HFFc6 (cell line): ENCODE measurements at regions not wholly inside any gene's neighbourhood (a gene's known extent, or its start where the extent isn't known, plus 50 kb on each side); places are given as distances from the start of the nearest gene placed in this dataset.

Source experiments
- DNase-seq: peaks from one replicate; pipeline ENCODE4 v3.0.0-alpha.2; 2018
- H3K27ac Mint-ChIP-seq: 2 replicates; pipeline ENCODE4 v1.8.0; 2020; ENCODE audit warnings: mild to moderate bottlenecking, mixed read lengths
- H3K27me3 Mint-ChIP-seq: 2 replicates; pipeline ENCODE4 v1.8.0; 2021; ENCODE audit warnings: mild to moderate bottlenecking, moderate library complexity, mixed read lengths; ENCODE audit not compliant: insufficient read depth
- H3K36me3 Mint-ChIP-seq: 2 replicates; pipeline ENCODE4 v1.8.0; 2021; ENCODE audit warnings: low read depth, mixed read lengths
- H3K4me1 Mint-ChIP-seq: 2 replicates; pipeline ENCODE4 v1.8.0; 2020; ENCODE audit warnings: low read depth, mixed read lengths
- H3K4me3 Mint-ChIP-seq: 2 replicates; pipeline ENCODE4 v1.8.0; 2020; ENCODE audit warnings: mild to moderate bottlenecking, moderate library complexity, mixed read lengths
- H3K9me3 Mint-ChIP-seq: 2 replicates; pipeline ENCODE4 v1.8.0; 2020; ENCODE audit warnings: mild to moderate bottlenecking, mixed read lengths
- TF ChIP-seq, protein P1 (sequence below): fragments of 200-600 bp; sonication (generic); IDR thresholded peaks from 2 replicates; pipeline ENCODE4 v1.5.0; 2021; ENCODE audit warnings: antibody characterized with exemption, mild to moderate bottlenecking

DNA sequence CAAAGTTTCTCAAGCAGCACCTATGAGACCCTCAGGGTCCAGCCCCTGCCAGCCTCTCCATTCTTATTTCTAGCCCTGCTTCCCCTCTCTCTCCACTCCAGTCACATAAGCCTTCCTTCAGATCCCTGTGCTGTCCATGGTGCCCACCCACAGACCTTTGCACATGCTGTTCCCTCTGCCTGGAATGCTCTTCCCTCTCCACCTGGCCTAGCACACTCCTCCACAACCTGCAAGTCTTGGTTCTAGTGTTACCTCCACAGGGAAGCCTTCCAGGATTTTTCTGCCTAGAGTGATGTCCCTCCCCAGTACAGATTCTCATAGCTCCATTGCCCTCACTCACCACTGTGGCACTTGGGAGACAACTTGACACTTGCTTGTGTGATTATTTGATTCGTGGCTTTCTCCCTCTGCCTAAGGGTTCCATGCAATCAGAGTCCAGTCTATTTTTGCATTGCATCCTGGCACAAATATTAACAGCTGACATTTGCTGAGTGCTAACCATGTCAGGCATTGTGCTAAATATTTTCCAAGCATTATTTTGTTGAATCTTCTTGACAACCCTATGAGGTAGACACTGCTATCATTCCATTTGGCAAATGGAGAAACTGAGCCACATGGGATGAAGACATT, 127.3 kb downstream of the SYF2 start:
- no peak overlapping the region for H3K27ac Mint-ChIP-seq
- peaks cover 7% of the 10 kb centered on the region for H3K36me3 Mint-ChIP-seq
- TF ChIP-seq, protein P1, sequence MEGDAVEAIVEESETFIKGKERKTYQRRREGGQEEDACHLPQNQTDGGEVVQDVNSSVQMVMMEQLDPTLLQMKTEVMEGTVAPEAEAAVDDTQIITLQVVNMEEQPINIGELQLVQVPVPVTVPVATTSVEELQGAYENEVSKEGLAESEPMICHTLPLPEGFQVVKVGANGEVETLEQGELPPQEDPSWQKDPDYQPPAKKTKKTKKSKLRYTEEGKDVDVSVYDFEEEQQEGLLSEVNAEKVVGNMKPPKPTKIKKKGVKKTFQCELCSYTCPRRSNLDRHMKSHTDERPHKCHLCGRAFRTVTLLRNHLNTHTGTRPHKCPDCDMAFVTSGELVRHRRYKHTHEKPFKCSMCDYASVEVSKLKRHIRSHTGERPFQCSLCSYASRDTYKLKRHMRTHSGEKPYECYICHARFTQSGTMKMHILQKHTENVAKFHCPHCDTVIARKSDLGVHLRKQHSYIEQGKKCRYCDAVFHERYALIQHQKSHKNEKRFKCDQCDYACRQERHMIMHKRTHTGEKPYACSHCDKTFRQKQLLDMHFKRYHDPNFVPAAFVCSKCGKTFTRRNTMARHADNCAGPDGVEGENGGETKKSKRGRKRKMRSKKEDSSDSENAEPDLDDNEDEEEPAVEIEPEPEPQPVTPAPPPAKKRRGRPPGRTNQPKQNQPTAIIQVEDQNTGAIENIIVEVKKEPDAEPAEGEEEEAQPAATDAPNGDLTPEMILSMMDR: no peak
- H3K9me3 Mint-ChIP-seq: peaks cover 10% of the 10 kb centered on the region
- DNase-seq: no peak
- H3K4me3 Mint-ChIP-seq: no peak overlapping the region
- H3K27me3 Mint-ChIP-seq: peaks cover 10% of the 10 kb centered on the region
- H3K4me1 Mint-ChIP-seq: peaks cover 17% of the 10 kb centered on the region; the same call in 1 of the 2 replicates

DNA sequence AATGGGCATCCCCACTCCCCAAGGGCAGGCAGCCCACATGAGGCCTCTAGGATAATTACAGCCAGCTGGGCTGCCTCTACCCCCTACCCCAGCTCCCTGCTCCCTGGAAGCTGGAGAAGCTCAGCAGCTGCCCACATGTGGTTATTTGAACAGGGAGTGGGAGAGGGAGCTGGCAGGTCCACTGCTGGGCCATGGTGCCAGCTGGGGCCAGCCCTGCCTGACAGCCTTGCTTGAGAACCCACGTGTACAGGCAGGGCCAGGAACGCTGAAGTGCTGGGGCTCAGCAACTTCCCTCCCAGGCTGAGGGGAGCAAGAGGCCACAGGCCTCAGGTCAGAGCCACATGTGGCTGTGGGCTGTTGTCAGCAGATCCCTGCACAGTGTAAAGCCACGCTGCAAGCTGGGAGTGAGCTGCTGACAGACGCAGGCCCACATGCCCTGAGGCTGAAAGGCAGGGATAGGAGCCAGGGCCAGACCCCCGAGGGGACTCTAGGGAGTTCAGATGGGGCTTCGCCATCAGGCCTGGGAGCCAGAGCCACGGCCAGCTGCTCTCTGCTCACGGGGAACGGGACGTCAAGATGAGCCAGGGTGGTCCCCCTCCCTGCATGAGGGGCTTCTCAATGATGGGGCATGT, 129.0 kb downstream of the SYF2 start:
- Mint-ChIP-seq H3K27me3 (peaks cover 13% of the 10 kb centered on the region), H3K9me3 (no peaks in the 10 kb centered on the region), H3K4me3 (no peak overlapping the region), H3K36me3 (no peaks in the 10 kb centered on the region), H3K4me1 (peaks cover 32% of the 10 kb centered on the region), H3K27ac (no peak overlapping the region)
- TF ChIP-seq, protein P1: no peak
- DNase-seq: no peak

DNA sequence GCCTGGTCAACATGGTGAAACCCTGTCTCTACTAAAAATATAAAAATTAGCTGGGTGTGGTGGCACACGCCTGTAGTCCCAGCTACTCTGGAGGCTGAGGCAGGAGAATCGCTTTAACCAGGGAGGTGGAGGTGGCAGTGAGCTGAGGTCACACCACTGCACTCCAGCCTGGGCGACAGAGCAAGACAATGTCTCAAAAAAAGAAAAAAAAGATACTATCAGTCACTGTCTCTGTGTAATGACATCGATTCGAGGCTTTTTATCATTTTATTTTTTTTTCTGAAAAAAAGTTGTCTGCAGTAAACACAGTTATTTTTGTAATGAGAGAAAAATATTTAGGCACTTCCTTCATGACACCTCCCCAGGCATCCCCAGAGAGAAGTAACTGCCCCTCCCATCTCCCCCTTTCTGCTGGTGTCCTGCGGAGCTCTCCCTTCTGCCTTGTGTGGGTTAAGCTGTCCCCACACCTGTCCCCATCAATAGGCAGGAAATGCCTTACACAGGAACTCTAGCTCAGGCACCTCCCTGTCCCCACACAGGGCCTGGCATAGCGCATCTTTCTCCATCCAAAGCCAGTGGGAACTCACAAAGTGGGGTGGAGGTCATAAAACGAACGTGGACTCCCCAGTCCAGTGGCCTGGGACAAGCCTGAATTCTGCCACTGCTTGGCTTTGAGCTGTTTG, 132.0 kb downstream of the SYF2 start:
- Mint-ChIP-seq H3K27me3 (peaks cover 20% of the 10 kb centered on the region), H3K4me1 (peaks cover 22% of the 10 kb centered on the region), H3K4me3 (no peak overlapping the region), H3K36me3 (0 out of 2 replicates have a peak, but pooled peaks cover 13% of the 10 kb centered on the region), H3K27ac (no peak overlapping the region), H3K9me3 (peaks cover 13% of the 10 kb centered on the region)
- DNase-seq: no peak
- TF ChIP-seq, protein P1: no peak

DNA sequence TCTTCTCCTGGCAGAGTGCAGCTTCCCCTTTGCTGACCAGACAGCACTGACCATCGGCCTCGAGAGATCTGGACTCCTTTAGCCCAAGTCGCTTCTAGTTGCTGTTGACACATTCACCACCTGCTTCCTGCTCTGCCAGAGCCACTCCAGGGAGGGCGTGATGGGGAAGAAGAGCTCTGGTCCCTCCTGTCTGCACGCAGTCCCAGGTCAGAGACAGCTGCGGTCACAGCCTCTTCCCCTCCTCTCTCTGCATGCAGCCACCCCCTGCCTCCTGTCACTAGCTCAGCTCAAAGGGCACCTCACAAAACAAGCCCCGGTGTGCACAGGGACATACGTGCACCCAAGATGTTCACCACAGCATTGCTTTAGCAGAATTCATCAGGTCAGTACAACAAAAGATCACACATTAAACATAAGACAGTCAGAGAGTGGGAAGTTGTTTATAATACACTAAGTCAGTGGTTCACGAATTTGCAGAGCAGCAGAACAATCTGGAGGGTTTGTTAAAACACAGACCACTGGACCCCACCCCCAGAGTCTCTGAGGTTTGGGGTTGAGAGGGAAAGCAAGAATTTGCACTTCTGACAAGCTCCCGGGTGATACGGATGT, 132.9 kb downstream of the SYF2 start:
- no peak for DNase-seq
- peaks cover 22% of the 10 kb centered on the region for H3K4me1 Mint-ChIP-seq
- TF ChIP-seq, protein P1: no peak
- H3K4me3 Mint-ChIP-seq: no peak overlapping the region
- H3K36me3 Mint-ChIP-seq: 0 out of 2 replicates have a peak, but pooled peaks cover 13% of the 10 kb centered on the region
- H3K9me3 Mint-ChIP-seq: peaks cover 13% of the 10 kb centered on the region
- no peak overlapping the region for H3K27ac Mint-ChIP-seq
- H3K27me3 Mint-ChIP-seq: peaks cover 20% of the 10 kb centered on the region

DNA sequence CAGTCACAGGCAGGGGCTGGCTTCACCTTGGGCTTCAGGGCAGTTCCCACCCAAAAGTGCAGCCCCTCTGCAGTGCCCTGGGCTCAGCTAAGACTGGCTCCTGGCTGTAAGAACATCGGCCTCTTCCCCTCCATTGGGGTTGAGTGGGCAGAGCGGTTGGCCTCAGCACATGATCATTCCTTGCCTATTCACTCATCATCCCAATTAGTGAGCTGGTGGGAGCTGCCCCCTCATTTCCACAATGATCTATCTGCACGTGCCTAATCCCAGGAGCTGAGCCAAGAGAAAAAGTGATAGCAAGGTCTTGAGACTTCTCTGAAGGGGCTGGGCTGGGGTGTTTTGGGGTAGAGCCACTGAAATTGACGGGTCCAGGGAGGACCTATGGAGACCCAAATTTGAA, 133.6 kb downstream of the SYF2 start:
- TF ChIP-seq, protein P1: no peak
- Mint-ChIP-seq H3K27ac (no peak overlapping the region), H3K4me1 (peaks cover 22% of the 10 kb centered on the region), H3K36me3 (0 out of 2 replicates have a peak, but pooled peaks cover 13% of the 10 kb centered on the region), H3K9me3 (peaks cover 19% of the 10 kb centered on the region), H3K4me3 (no peak overlapping the region), H3K27me3 (peaks cover 26% of the 10 kb centered on the region)
- DNase-seq: no peak
